HG02571 (cell line): ENCODE measurements at regions not wholly inside any gene's neighbourhood (a gene's known extent, or its start where the extent isn't known, plus 50 kb on each side); places are given as distances from the start of the nearest gene placed in this dataset.
"Not testable (repeated sequence)": the region's sequence is repeated elsewhere in the genome, so short reads cannot be mapped to it uniquely, and the experiment has no call there.

Experiments
- ATAC-seq: cut with Tn5 transposase; IDR thresholded peaks from one replicate; pipeline ENCODE4 v1.9.1; 2021; ENCODE audit warnings: mild to moderate bottlenecking, moderate library complexity; ENCODE audit not compliant: unreplicated experiment

DNA sequence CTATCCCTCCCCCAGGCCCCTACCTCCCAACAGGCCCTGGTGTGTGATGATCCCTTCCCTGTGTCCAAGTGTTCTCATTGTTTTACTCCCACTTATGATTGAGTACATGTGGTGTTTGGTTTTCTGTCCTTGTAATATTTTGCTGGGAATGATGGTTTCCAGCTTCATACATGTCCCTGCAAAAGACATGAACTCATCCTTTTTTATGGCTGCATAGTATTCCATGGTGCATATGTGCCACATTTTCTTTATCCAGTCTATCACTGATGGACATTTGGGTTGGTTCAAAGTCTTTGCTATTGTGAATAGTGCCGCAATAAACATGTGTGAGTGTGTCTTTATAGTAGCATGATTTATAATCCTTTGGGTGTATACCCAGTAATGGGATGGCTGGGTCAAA is 151.7 kb downstream of the VSIG4 start:
- not testable (repeated sequence) for ATAC-seq

DNA sequence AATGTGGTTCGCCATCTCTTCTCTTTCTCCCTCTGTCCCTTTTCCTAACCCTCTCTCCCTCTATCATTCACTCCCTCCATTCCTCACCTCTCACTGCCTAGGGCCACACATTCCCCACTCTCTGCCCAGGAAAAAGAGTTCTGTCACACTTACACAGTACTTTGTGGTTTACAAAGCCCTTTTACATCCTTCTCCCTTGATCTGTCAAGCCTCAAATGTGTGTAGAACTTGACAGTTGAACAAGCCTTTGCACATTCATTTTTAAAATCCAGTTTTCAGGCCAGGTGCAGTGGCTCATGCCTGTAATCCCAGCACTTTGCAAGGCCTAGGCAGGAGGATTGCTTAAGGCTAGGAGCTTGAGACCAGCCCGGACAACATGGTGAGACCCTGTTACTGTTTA is 156.3 kb downstream of the VSIG4 start:
- no peak for ATAC-seq

DNA sequence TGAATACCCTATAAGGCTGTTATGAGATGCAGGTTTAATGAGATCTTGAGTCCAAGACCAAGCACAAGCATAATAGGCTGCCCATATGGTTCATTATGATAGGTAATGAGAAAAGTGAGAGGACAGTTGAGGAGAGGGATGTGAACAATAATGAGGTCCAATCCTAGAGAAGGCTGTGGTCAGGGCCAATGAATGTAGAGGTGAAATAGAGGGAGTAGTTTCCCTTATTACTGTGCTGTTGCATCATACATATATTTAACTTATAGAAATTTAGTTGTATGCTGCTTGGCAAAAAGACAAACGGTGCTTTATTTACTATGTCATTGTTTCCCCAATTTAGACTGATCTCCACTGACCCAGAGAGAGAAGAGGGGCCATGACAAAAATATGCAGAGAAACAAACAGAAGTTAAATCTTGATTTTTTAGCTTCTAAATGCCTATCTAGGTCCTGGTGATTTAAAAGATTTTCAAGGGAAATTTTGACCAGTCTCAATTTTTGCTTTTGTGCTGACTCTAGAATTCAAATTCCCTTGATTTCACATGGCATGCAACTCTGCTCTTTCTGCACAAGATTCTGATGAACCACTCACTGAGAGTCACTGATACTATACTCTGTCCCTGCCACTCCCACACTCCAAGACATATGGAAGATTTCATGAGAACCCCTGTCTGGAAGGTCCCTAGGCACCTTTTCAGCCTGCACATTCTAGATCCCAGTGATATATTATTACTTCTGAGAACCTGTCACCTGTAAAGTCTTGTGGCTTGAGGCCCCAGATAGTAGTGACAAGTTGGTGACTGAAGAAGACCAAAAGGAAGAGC is 159.7 kb downstream of the VSIG4 start:
- ATAC-seq = no peak

DNA sequence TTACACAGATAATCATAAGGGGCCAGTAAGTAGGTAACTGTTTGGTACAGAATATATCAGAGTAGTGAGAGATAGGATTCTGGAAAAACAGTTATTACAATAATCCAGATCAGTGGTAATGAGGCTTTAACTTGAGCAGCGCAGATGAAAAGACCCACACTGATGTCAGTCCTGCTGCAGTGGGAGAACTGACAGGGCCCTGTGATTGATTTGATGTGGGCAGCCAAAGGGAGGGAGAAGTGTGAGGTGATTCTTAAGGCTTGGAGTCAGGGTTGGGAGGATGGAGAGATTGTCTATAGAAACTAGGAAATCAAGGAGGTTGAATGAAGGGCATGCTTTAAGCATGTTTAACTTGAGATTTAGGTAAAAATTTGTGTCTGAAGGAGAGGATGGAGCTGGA is 161.4 kb downstream of the VSIG4 start:
- ATAC-seq = no peak

DNA sequence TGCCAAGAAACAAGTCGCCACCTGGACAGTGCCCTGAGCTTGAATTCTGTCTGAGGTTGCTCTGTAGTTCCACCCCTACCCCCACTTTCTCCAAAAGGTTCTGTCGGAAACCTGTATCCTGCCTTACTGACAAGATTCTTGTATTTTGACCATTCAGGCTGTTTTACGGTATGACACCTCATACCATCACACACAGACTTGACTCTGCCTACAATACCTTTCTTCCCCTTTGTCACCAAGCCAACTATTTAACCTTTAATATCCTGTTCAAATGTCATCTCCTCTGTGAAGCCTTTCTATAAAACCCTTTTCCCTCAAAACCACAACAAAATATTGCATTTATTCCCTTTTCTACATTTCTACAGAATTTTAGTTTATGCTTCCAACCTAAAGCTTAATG is 161.9 kb downstream of the VSIG4 start:
- ATAC-seq = no peak

DNA sequence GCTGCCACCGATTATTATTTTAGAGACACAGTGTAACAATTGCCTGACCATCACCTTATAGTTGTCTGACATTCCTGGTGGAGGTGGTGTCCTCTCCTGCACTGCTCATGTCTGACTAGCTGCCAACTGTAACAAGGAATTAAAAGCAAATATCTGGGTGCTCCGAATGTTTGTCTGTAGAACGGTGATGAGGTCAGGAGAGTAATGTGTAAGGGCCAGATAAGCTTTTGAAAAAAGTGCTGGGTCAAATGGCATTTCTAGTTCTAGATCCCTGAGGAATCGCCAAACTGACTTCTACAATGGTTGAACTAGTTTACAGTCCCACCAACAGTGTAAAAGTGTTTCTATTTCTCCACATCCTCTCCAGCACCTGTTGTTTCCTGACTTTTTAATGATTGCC is 164.3 kb downstream of the VSIG4 start:
- ATAC-seq = not testable (repeated sequence)

DNA sequence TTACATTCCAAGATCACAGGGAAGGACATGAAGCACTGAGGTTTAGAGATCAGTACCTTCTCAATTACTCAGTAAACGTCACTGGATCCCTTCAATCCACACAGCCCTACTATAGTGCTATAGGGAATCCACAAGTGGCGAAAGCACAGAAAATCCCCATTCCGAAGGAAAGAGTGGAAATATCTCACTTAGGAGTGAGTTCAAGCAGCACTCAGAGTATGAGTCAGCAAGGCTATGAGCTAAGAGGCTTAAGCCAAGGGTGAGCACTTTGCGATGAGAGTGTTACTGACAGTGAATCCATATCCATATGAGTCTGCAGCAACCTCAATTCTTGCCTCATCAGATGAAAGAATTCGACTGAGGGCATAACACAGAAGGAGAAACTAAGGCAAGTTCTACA is 165.1 kb downstream of the VSIG4 start:
- no peak for ATAC-seq

DNA sequence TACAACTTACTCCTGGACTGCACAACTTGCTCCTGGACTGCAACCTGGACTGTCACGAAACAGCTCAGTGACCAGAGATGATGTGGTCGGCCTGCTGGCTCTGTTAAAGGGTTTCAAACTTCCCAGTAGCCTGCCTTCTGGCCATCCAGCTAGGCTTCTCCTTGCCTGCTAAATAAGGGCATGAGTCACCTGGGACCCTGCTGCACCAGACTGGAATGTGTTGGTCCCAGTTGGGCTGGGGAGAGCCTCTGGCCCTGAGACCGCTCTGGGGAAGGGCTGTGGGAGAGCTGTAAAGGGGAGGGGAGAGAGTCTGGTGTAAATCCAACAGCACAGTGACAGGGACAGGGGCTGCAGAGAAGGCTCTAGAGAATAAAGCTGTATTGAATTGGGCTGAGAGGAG is 165.8 kb downstream of the VSIG4 start:
- ATAC-seq = no peak

DNA sequence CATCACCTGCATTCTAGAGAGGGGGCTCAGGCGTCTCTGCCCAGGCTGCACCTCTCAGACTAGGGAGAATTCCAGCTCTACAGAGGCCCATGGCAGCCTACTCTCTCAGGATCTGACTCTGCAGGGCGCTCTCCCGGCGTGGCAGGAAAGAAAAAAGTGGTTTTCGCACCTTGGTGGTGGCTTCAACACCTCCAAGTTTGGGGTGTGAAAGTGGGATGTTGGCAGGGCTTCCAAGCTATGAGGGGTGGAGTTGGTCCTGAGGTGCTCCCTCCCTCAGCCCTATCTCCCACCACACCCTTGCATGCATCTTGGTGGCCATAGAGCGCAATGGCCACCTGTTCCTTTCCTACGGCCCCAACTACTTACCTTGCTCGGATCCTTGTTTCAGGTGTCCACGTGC is 166.5 kb downstream of the VSIG4 start:
- ATAC-seq = no peak

DNA sequence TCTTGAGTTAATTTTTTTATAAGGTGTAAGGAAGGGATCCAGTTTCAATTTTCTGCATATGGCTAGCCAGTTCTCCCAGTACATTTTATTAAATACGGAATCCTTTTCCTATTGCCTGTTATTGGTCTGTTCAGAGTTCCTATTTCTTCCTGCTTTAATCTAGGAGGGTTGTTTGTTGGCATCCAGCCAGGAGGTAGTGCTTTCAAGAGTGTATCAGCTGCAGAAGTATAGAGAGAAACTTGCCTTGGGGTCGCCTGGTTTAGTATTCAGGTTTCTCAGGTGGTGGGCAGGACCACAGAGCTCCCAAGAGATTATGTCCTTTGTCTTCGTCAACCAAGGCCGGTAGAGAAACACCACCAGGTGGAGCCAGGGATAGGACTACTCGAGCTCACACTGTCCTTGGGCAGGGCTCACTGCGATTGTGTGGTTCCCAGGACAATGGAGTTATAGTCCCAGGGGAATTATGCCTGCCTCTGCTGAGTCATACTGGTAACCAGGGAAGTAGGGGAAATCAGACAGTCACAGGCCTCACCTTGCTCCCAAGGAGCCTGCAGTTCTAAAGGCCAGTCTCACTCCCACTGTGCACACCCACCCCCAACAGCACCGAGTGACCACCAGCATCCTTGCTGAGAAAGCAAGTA is 168.1 kb downstream of the VSIG4 start:
- ATAC-seq = no peak

DNA sequence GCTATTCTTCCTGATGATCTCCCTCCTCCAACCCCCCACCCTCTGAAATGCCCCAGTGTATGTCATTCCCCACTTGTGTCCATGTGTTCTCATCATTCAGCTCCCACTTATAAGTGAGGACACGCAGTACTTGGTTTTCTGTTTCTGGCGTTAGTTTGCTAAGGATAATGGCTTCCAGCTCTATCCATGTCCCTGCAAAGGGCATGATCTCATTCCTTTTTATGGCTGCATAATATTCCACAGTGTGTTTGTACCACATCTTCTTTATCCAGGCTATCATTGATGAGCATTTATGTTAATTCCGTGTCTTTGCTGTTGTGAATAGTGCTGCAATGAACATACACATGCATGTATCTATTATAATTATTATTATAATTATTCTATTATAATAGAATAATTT is 169.3 kb downstream of the VSIG4 start:
- ATAC-seq = not testable (repeated sequence)

DNA sequence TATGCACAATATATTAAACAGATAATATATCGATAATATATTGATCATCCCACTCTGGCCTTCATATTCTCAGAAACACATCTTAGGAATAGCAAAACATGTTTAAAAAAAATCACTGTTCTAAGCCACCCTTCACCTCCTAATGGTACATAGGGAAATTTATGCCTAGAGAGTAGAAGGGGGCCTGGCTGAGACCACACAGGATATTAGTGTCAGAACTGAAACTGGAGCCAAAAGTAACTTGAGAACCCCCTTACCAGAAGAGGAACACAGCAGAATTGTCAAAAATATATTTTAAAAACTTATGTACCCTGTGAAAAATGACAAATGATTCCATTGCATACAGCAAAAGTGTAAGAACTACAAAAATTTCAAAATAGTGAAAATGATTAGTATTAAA is 173.1 kb downstream of the VSIG4 start:
- no peak for ATAC-seq

DNA sequence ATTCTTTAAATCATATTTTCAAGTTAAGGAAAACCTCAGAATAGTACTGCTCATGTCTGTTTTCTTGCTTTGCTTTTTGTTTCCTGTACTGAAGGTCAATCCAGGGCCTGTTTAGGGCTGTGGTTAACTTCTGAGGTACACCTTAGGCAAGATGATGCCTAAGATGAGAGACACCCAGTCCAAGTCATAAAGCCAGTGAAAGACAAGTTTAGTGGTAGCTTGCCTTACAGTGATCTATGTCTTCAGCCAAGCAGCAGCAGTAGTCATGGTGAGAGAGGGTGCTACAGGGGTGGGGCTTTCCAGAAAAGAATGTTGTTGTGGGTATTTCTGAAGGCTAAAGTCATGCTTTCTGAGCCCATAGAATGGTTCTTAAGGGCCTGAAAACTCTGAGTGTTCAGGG is 173.7 kb downstream of the VSIG4 start:
- ATAC-seq = peak; percentile 51

DNA sequence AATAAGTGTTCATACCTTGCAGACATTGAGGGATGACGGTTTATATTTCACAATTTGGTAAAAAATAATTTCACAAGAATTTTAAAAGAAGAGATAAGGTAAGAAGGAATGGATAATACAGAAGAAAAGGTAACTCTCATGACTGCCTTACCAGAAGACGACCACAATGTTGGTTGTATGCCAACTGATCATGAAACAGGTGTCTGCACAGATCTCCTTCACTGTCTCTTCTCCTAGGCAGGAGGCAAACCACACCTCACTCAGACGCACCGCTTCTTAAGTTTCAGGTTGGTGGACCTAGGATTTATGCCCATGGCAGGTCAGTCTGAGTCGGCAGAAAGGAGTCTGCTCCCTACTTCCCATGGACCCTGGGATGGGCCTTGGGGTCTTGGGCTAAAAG is 177.2 kb downstream of the VSIG4 start:
- no peak for ATAC-seq

DNA sequence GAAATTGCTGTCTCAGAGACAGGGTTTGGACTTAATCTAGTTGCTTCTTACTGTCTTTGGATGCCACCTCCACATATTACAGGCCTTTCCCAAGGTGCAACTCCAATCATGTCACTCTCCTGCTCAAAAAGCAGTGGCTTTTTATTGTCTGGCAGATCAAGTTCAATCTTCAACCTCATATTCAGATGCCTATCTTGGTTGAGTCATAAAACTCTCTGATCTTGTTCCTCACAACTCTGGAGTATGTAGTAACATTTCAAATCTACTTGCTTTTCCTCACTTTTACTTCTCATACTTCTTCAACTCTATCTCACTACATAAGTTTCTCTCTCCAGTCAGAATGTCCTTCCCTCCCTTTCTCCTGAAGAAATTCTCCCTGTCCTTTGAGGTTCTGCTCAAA is 180.6 kb downstream of the VSIG4 start:
- no peak for ATAC-seq

DNA sequence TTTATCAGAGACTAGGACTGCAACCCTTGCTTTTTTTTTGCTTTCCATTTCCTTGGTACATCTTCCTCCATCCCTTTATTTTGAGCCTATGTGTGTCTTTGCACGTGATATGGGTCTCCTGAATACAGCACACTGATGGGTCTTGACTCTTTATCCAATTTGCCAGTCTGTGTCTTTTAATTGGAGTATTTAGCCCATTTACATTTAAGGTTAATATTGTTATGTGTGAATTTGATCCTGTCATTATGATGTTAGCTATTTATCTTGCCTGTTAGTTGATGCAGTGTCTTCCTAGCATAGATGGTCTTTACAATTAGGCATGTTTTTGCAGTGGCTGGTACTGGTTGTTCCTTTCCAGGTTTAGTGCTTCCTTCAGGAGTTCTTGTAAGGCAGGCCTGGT is 185.4 kb downstream of the VSIG4 start:
- not testable (repeated sequence) for ATAC-seq

DNA sequence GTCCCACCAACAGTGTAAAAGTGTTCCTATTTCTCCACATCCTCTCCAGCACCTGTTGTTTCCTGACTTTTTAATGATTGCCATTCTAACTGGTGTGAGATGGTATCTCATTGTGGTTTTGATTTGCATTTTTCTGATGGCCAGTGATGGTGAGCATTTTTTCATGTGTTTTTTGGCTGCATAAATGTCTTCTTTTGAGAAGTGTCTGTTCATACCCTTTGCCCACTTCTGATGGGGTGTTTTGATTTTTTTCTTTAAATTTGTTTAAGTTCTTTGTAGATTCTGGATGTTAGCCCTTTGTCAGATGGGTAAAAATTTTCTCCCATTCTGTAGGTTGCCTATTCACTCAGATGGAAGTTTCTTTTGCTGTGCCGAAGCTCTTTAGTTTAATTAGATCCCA is 183.9 kb downstream of the MSN start:
- ATAC-seq = not testable (repeated sequence)

DNA sequence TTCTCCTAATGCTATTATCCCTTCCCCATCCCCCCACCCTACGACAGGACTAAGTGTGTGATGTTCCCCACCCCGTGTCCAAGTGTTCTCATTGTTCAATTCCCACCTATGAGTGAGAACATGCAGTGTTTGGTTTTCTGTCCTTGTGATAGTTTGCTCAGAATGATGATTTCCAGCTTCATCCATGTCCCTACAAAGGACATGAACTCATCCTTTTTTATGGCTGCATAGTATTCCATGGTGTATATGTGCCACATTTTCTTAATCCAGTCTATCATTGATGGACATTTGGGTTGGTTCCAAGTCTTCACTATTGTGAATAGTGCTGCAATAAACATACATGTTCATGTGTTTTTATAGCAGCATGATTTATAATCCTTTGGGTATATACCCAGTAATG is 183.4 kb downstream of the MSN start:
- not testable (repeated sequence) for ATAC-seq

DNA sequence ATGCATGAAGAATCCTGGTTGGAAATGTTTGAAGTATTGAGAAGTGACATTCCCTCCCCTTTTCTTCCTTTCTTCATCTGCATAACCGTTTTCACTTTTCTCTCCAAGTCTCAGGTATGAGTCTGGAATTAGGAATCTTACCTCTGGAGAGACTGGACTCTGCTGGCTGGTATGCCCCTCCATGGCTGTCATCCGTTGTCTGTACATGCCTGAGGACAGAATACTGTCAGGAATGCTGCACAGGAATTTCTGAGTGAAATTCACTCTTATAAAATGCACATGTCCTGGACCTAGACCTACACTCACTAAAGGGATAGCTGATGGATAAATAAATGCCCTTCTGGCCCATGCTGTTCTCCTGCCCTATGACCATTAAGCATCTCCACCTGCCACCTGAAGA is 179.5 kb downstream of the MSN start:
- ATAC-seq = no peak

DNA sequence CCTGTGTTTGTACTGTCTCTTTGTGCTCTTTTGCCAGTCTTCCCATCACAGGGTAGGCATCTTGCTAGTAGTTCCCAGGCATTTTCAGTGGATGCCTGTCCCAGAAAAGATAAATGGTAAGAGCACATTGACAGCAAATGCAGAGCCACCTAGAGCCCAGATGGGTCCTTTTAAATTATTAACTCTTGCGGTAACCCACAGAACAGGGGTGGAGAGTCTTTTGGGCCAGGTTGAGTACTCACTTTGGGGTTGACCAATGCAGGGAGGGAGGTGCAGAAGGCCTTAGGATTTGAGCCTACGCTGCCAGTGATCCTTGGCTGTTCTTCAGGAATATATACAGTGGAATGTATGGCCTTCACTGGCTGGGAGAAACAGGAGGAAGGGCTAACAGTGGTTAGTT is 173.8 kb downstream of the MSN start:
- no peak for ATAC-seq

DNA sequence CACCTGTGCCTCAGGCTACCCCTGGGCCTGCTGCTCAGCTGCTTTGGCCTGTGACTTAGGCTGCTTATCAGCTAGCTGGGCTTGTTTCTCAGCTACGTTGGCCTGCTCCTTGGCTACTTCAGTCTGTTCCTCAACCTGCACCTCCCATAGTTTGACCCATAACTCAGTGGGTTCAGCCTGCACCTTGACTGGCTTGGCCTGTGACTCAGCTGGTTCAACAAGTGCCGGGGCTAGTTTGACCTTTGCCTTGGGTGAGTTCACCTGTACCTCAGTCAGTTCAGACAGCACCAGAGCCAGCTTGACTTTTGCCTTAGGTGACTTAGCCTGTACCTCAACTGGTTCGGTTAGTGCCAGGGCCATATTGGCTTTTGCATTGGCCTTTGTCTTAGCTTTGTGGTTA is 171.2 kb downstream of the MSN start:
- no peak for ATAC-seq

DNA sequence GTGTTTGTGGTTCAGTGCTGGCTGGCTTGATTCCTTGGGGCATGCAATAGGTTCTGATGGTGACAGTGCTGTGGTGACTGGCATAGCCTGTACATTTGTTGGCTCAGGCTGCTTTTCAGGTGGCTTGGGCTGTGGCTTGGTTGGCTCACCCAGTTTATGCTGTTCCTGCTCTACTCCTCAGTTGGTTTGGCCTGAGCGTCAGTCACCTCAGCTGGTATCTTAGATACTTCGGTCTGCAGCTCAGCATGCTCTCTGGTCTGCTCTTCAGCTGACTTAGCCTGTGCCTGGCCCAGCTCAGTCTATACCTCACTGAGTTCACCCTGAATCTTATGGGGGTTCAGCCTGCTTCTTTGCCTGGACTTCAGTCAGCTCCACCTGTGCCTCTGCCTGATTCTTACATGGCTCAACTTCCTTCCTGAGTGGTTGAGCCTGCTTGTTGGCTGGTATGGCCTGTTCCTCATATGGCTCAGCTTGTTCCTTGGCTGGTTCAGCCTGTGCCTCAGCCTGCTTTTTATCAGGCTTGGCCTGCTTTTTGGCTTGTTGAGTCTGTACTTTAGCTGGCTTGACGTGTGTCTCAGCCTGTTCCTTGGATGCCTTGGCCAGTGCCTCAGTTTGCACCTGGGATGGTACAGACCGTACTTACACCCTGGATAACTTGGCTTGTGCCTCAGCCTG is 170.6 kb downstream of the MSN start:
- no peak for ATAC-seq
